C4-2B (cell line): ENCODE measurements at regions not wholly inside any gene's neighbourhood (a gene's known extent, or its start where the extent isn't known, plus 50 kb on each side); places are given as distances from the start of the nearest gene placed in this dataset.

Experiments used
- CTCF ChIP-seq: fragments of 450-650 bp; conservative IDR thresholded peaks from 2 replicates; pipeline ENCODE4 v1.5.1; 2017; ENCODE audit warnings: mild to moderate bottlenecking
- ZFX ChIP-seq: fragments of 450-650 bp; IDR thresholded peaks from 2 replicates; pipeline ENCODE4 v1.6.1; 2017

GRCh38 chr3:56975567-56975966 lies 84.9 kb upstream of the SPATA12 start:
- TF ChIP-seq CTCF, result no peak
- TF ChIP-seq ZFX, result no peak
